Kidney tubule cell (primary cell): ENCODE measurements at regions not wholly inside any gene's neighbourhood (a gene's known extent, or its start where the extent isn't known, plus 50 kb on each side); places are given as distances from the start of the nearest gene placed in this dataset.
"Not testable (repeated sequence)": the region's sequence is repeated elsewhere in the genome, so short reads cannot be mapped to it uniquely, and the experiment has no call there.

Experiments used
- DNase-seq: peaks from one replicate; pipeline ENCODE4 v3.0.0-alpha.2; 2018; ENCODE audit warnings: low spot score

GRCh38 chr6:56904068-56904467 is 50.8 kb upstream of the BEND6 start:
- DNase-seq, result peak; percentile 71

- peak; percentile 63 for DNase-seq
These were observed 52.1 kb upstream of the BEND6 start for GRCh38 chr6:56902641-56903464.

- no peak for DNase-seq
These were observed 54.1 kb upstream of the BEND6 start for GRCh38 chr6:56900784-56901183.

- DNase-seq, result no peak
These were observed 55.2 kb upstream of the BEND6 start for GRCh38 chr6:56899753-56900152.

GRCh38 chr6:56899311-56899710 is 55.6 kb upstream of the BEND6 start:
- DNase-seq, result no peak

- peak; percentile 23 for DNase-seq
These were observed 56.9 kb upstream of the BEND6 start for GRCh38 chr6:56897789-56898529.

- no peak for DNase-seq
These were observed 63.2 kb upstream of the BEND6 start for GRCh38 chr6:56891754-56892153.

GRCh38 chr6:56890683-56891429 is 64.1 kb upstream of the BEND6 start:
- DNase-seq, result peak; percentile 72

GRCh38 chr6:56890066-56890465 is 64.8 kb upstream of the BEND6 start:
- DNase-seq, result peak; percentile 26

- peak; percentile 49 for DNase-seq
These were observed 65.4 kb upstream of the BEND6 start for GRCh38 chr6:56889492-56889891.

- DNase-seq, result peak; percentile 21
These were observed 66.2 kb upstream of the BEND6 start for GRCh38 chr6:56888687-56889086.

GRCh38 chr6:56887086-56887485 is 67.8 kb upstream of the BEND6 start:
- DNase-seq, result no peak

GRCh38 chr6:56877922-56878321 is 77.0 kb upstream of the BEND6 start:
- peak; percentile 32 for DNase-seq

GRCh38 chr6:56875961-56876360 is 78.9 kb upstream of the BEND6 start:
- DNase-seq, result peak; percentile 76

GRCh38 chr6:56875523-56875922 is 79.4 kb upstream of the BEND6 start:
- no peak for DNase-seq

GRCh38 chr6:56874328-56874727 is 80.6 kb upstream of the BEND6 start:
- DNase-seq, result no peak

GRCh38 chr6:56870053-56870452 is 84.9 kb upstream of the BEND6 start:
- DNase-seq, result not testable (repeated sequence)

- no peak for DNase-seq
These were observed 85.6 kb upstream of the BEND6 start for GRCh38 chr6:56869346-56869745.

GRCh38 chr6:56868687-56869086 is 86.2 kb upstream of the BEND6 start:
- peak; percentile 48 for DNase-seq

- DNase-seq, result peak; percentile 49
These were observed 87.9 kb upstream of the BEND6 start for GRCh38 chr6:56866917-56867522.

- DNase-seq, result peak; percentile 53
These were observed 89.6 kb upstream of the BEND6 start for GRCh38 chr6:56865081-56865875.
